ENCODE measurements at regions not wholly inside any gene's neighbourhood (a gene's known extent, or its start where the extent isn't known, plus 50 kb on each side); places are given as distances from the start of the nearest gene placed in this dataset.

DNA sequence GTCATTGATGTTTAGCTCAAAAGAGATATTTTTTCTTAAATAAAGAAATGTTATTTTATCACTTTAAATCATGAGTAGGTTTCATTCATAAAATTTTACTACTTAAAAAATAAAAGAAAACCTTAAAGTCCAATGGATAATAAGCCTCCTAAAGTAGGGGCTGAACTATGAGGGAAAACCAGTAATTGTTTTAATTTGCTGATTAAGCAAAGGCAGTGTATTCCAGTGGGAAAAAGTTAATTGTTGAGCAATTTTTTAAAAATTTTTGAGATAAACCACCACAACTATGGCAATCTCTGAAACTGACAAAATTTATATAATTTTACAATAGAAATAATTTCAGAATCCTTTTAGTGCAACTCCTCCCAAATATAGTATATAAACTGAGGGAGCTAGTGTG is 195.0 kb downstream of the FBXO4 start:
- H3K4me3 ChIP-seq (replicated peaks; ENCODE audit: low read depth, low read length): no peak overlapping the region
- TF ChIP-seq, protein P1, sequence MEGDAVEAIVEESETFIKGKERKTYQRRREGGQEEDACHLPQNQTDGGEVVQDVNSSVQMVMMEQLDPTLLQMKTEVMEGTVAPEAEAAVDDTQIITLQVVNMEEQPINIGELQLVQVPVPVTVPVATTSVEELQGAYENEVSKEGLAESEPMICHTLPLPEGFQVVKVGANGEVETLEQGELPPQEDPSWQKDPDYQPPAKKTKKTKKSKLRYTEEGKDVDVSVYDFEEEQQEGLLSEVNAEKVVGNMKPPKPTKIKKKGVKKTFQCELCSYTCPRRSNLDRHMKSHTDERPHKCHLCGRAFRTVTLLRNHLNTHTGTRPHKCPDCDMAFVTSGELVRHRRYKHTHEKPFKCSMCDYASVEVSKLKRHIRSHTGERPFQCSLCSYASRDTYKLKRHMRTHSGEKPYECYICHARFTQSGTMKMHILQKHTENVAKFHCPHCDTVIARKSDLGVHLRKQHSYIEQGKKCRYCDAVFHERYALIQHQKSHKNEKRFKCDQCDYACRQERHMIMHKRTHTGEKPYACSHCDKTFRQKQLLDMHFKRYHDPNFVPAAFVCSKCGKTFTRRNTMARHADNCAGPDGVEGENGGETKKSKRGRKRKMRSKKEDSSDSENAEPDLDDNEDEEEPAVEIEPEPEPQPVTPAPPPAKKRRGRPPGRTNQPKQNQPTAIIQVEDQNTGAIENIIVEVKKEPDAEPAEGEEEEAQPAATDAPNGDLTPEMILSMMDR (IDR thresholded peaks at IDR 0.05; ENCODE audit: low read length, missing control alignments): no peak
- no peak for DNase-seq (ENCODE audit: low read depth)

DNA sequence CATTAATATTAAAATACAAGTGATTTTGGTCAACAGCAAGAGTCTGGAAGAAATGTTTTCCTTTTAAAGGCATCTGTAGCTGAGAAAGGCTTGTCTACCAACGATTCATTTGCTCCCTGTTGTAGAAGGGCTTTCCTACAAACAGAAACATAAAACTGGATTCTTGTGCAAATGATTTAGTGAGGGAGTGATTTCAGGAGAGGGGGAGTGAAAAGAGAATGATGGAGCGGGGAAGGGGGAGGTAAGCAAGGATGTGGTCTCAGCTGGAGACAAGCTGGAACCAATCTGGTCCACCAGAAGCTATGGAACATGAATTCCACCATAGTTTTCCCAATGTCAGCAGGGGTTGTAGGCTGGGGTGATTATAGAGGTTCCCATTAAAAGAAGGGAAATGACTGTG is 196.3 kb downstream of the FBXO4 start:
- no peak for DNase-seq (ENCODE audit: low read depth)
- H3K4me3 ChIP-seq (replicated peaks; ENCODE audit: low read depth, low read length): no peak overlapping the region
- TF ChIP-seq, protein P1 (IDR thresholded peaks at IDR 0.05; ENCODE audit: low read length, missing control alignments): no peak

DNA sequence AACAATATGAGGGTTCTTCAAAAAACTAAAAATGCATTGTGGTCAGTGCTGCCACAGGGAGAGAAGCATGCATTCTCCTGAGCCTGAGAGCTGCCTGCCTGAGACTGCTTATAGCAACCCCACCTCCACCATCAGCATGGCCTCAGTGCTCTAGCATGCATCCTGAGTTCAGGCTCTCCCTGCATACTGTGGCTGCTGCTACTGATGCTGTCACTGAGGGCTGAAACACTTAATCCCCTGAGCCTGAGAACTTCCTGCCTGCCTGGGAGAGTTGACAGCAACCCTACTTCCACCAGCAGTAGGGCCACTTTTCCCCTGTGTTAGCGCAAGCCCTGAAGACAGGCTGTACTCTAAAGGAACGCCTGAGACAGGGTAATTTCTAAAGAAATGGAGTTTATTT is 206.0 kb downstream of the FBXO4 start:
- H3K4me3 ChIP-seq (replicated peaks; ENCODE audit: low read depth, low read length): no peak overlapping the region
- TF ChIP-seq, protein P1 (IDR thresholded peaks at IDR 0.05; ENCODE audit: low read length, missing control alignments): no peak
- no peak for DNase-seq (ENCODE audit: low read depth)

DNA sequence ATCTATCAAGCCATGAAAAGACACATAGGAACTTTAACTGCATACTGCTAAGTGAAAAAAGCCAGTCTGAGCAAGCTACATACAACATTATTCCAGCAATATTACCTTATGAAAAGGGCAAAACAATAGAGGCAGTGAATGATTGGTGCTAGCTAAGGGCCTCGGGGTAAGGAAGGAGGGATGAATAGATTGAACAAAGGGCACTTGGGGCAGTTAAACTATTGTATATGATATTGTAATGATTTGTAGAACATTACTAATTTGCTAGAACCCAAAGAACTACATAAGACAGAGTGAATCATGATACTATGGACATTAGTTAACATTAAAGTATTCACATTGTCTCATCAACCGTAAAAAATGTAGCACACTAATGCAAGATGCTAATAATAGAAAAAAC is 218.3 kb downstream of the FBXO4 start:
- TF ChIP-seq, protein P1 (IDR thresholded peaks at IDR 0.05; ENCODE audit: low read length, missing control alignments): no peak
- DNase-seq (ENCODE audit: low read depth): no peak
- no peak overlapping the region for H3K4me3 ChIP-seq (replicated peaks; ENCODE audit: low read depth, low read length)

DNA sequence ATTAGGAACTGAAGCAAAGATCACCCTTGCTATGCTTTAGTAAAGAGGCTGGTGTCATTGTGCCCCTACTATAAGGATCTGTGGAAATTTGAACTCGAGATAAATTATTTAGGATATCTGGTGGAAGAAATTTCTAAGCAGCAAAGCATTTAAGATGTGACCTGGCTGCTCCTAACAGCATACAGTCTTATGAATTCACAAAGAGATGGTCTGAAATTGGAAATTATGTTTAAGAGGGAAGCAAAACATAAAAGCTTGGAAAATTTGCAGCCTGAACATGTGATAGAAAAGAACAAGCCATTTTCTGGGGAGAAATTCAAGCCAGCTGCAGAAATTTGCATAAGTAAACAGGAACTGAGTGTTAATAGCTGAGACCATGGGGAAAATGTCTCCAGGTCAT is 223.7 kb downstream of the FBXO4 start:
- TF ChIP-seq, protein P1 (IDR thresholded peaks at IDR 0.05; ENCODE audit: low read length, missing control alignments): no peak
- DNase-seq (ENCODE audit: low read depth): no peak
- no peak overlapping the region for H3K4me3 ChIP-seq (replicated peaks; ENCODE audit: low read depth, low read length)

DNA sequence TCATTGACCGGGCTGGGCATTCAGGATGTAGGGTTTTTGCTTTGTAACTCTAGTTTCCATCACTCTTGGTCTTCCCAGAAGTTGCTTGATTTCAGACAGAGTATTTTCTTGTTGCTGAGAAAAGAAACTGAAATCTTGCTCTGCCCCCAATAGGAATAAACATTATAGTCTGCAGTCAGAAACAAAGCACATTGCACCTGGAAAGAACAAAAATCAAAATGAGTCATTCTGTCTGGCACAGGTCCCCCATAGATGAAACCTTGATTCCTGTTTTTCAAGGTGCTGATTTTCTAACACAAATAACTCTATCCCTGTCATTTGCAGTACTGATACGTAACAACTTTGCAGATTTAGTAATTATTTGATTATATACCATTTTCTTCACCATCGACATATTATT is 232.1 kb downstream of the FBXO4 start:
- TF ChIP-seq, protein P1 (IDR thresholded peaks at IDR 0.05; ENCODE audit: low read length, missing control alignments): no peak
- DNase-seq (ENCODE audit: low read depth): no peak
- no peak overlapping the region for H3K4me3 ChIP-seq (replicated peaks; ENCODE audit: low read depth, low read length)

DNA sequence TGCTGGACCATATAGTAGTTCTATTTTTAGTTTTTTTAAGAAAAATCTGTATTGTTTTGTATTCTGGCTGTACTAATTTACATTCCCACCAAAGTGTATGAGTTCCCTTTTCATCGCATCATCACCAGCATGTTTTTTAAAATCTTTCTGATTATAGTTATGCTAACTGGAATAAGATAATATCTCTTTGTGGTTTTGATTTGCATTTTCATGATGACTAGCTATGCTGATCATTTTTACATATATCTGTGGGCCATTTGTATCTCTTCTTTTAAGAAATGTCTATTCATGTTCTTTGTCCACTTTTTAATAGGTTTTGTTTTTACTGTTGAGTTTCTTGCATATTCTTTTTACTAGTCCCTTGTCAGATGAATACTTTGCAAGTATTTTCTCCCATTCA is 238.0 kb downstream of the FBXO4 start:
- TF ChIP-seq, protein P1 (IDR thresholded peaks at IDR 0.05; ENCODE audit: low read length, missing control alignments): no peak
- DNase-seq (ENCODE audit: low read depth): no peak
- no peak overlapping the region for H3K4me3 ChIP-seq (replicated peaks; ENCODE audit: low read depth, low read length)

Measured in fibroblast of pulmonary artery (primary cell).